Upper lobe of left lung (tissue), 4 donors: ENCODE measurements at regions not wholly inside any gene's neighbourhood (a gene's known extent, or its start where the extent isn't known, plus 50 kb on each side); places are given as distances from the start of the nearest gene placed in this dataset.

Experiments
- EP300 ChIP-seq, 4 donors: sonication (generic); formaldehyde crosslinking; IDR thresholded peaks; one replicate each; pipeline ENCODE4 v1.5.1; 2017; ENCODE audit warnings: antibody characterized with exemption in 4 of 4, control low read depth in 2 of 4
- POLR2AphosphoS5 ChIP-seq, 2 donors: sonication (generic); formaldehyde crosslinking; IDR thresholded peaks; one replicate each; pipeline ENCODE4 v1.5.1; 2017; ENCODE audit warnings: antibody characterized with exemption in 2 of 2

- no peak for TF ChIP-seq POLR2AphosphoS5 (IDR thresholded peaks at IDR 0.05)
- TF ChIP-seq EP300 (IDR thresholded peaks at IDR 0.05), result peak in 1 of 4 donors; percentile 23
Observed at GRCh38 chr10:10785627-10786026, 232.0 kb upstream of the CELF2 start.
